GM12892 (cell line): ENCODE measurements at regions not wholly inside any gene's neighbourhood (a gene's known extent, or its start where the extent isn't known, plus 50 kb on each side); places are given as distances from the start of the nearest gene placed in this dataset.

ENCODE experiments used
- DNase-seq: peaks from one replicate; pipeline ENCODE4 v3.0.0; 2011; ENCODE audit not compliant: insufficient read length
- FAIRE-seq: peaks from 2 replicates; lab custom pipeline; 2011; peaks lifted over from hg19 to GRCh38; lab: Jason Lieb, UNC
- POLR2A ChIP-seq: IDR thresholded peaks from 2 replicates; pipeline ENCODE4 v1.6.1; 2011; ENCODE audit warnings: low read depth, low read length, control low read depth
- POLR2AphosphoS5 ChIP-seq: IDR thresholded peaks from 2 replicates; pipeline ENCODE4 v1.6.1; 2011; ENCODE audit warnings: low read depth, low read length, control low read depth
- TAF1 ChIP-seq: IDR thresholded peaks from 2 replicates; pipeline ENCODE4 v1.6.1; 2011; ENCODE audit warnings: low read depth, mild to moderate bottlenecking, control low read depth, low read length, borderline replicate concordance

DNA sequence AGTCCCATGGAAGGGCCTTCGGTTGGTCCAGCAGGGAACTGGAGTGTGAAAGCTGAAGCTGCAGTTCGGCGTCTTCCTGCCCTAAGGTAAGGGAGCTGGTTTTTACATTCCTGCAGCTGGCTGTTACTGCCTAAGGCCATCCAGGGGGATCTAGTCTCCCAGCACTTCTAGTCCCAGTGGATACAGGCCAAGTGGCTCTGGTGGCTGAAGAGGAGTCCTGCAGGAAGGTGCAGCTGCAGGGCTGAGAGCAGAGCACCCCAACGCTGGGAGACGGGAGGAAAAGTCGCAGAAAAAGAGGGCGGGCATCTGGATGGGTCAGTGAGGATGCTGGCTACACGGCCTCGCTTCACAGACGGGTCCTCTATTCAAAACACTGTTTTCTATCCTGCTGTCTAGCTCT lies 225.0 kb upstream of the HS6ST1 start:
- DNase-seq (no peak), FAIRE-seq (no peak)
- TF ChIP-seq TAF1: no peak
- TF ChIP-seq POLR2AphosphoS5: no peak
- TF ChIP-seq POLR2A: no peak

DNA sequence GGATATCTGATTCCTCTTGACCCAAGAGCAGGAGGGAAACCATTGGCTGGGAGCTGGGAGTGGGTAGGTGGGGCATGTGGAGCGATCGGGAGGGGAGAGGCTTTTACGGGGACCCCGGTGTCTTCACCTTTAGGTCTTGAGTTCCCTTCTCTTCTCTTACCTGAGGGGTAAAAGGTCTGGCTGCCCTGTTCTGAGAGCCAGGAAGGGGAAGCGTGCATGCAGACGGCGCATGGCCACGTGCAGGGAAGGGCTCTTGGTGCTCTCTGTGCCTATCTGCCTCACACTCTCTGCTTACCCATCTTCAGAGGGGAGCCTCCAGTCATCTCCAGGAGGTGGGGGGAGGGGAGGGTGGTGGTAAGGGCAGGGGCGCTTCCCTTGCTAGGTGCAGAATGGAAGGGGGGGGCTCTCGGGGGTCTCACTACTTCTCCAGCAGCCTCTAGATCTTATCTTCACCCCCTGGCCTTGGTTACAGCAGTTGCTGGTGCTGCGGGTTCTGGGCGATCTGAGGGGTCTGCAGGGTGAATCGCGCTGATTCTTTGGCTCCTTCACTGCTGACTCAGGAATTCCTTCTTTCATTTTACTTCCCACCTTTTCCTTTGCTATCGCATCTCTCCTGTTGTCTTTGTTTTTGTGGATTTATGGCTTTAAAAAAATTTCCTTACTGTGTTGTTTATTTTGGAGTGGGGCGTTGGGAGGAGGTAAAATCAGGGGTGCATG lies 225.8 kb upstream of the HS6ST1 start:
- no peak for FAIRE-seq
- no peak for DNase-seq
- TF ChIP-seq TAF1: no peak
- no peak for TF ChIP-seq POLR2AphosphoS5
- TF ChIP-seq POLR2A: no peak

DNA sequence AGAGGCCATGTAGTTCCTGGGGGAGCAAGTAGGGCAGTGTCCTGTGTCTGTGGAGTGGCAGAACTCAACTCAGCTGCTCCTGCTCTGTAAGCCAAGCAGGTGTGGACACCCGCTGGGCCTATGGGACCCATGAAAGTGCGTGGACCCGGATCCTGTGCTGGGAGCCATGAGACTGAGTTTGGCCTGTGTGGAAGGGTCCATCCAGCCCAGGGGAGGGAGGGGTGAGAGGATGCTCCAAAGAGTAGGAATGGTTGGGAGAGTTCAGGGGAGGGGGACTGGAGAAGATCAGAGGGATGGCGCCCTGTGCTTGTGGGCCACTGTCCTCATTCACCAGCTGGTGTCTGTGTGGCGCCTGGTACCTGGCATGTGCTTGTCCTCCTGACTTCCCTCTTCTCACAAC lies 226.4 kb upstream of the HS6ST1 start:
- no peak for FAIRE-seq
- TF ChIP-seq TAF1: no peak
- no peak for TF ChIP-seq POLR2A
- TF ChIP-seq POLR2AphosphoS5: no peak
- DNase-seq: no peak

- DNase-seq: no peak
- TF ChIP-seq POLR2A (no peak), TAF1 (no peak), POLR2AphosphoS5 (no peak)
- FAIRE-seq: no peak
Observed at GRCh38 chr2:128545829-128546228, 227.2 kb upstream of the HS6ST1 start.

- FAIRE-seq (no peak), DNase-seq (no peak)
- TF ChIP-seq POLR2AphosphoS5 (no peak), TAF1 (no peak), POLR2A (no peak)
Observed at GRCh38 chr2:128547667-128548066, 229.0 kb upstream of the HS6ST1 start.

- DNase-seq (no peak), FAIRE-seq (no peak)
- TF ChIP-seq POLR2A: no peak
- TF ChIP-seq TAF1: no peak
- no peak for TF ChIP-seq POLR2AphosphoS5
Observed at GRCh38 chr2:128548461-128548891, 229.8 kb upstream of the HS6ST1 start.

DNA sequence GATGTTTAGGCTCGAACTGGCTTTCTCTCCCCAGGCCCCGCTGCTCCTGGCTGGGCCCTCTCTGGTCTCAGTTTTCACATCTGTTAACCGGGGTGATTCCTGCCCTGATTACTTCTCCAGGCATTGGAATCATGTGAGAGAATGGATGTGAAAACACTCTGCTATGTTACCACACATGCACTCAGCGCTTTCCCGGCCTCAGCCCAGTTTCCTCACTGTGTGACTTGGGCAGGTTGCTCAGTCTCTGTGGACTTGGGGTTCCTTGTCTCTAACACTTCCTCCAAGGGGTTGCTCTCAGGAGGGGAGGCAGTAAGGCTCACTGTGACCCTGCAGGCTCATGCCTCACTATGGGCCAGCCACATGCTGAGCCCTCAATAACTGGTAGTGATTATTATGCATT lies 230.4 kb upstream of the HS6ST1 start:
- no peak for DNase-seq
- FAIRE-seq: no peak
- TF ChIP-seq POLR2A (no peak), POLR2AphosphoS5 (no peak), TAF1 (no peak)

- TF ChIP-seq POLR2A (no peak), POLR2AphosphoS5 (no peak), TAF1 (no peak)
- FAIRE-seq (no peak), DNase-seq (no peak)
Observed at GRCh38 chr2:128549646-128550260, 231.1 kb upstream of the HS6ST1 start.

- FAIRE-seq (no peak), DNase-seq (no peak)
Observed at GRCh38 chr2:128550389-128550788, 231.7 kb upstream of the HS6ST1 start.

DNA sequence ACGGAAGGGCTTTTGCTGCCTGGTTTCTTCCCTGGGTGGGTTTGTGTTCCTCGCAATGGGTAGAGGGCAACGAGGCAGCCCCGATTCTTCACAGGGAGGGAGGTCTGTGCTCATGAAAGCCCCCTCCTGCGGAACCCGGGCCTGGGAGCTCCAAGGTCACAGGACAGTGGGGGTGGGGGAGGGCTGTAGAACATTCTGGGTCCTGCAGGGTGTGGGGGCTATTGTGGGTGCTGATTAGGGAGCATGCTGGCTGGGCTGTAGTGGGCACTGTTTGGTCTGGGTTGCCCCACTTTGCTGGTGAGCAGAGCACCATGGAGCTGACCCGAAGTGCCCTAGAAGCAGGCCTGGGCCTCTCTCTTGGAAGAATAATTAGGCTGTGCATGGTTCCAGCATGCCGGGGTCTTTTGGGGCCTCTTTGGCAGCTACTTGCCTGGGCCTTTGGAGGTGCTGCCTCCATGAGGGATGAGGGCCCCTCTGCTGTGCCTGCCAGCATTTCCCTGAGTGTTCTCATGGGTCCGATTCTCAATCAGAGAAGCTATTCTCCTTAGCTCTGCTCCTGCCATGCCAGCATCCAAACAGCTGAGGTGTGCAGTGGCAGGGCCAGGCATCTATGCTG lies 232.2 kb upstream of the HS6ST1 start:
- no peak for FAIRE-seq
- no peak for TF ChIP-seq POLR2AphosphoS5
- no peak for TF ChIP-seq POLR2A
- no peak for TF ChIP-seq TAF1
- DNase-seq: no peak

More at GRCh38 chr2:128550389-128550788, 231.7 kb upstream of the HS6ST1 start:
- no peak for TF ChIP-seq POLR2A
- TF ChIP-seq POLR2AphosphoS5: no peak
- TF ChIP-seq TAF1: no peak

DNA sequence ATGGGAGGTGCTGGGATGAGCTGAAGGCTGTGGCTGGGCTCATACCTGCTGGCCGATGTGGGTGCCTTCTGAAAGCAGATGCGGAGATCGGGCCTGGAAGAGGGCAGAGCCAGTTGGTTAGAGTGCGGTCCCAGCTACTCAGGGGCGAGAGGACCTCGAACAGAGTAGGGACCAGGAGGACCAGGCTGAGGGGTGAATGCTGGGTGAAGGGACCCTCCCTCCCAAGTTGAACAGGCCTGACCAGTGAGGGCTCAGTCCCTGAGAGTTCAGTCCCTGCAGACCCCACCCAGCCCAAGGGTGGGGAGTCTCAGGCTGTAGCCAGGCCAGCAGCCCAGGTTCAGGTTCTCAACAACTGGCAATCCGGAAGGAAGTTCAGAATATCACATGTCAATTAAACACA lies 232.8 kb upstream of the HS6ST1 start:
- TF ChIP-seq POLR2A (no peak), POLR2AphosphoS5 (no peak), TAF1 (no peak)
- DNase-seq (no peak), FAIRE-seq (no peak)

DNA sequence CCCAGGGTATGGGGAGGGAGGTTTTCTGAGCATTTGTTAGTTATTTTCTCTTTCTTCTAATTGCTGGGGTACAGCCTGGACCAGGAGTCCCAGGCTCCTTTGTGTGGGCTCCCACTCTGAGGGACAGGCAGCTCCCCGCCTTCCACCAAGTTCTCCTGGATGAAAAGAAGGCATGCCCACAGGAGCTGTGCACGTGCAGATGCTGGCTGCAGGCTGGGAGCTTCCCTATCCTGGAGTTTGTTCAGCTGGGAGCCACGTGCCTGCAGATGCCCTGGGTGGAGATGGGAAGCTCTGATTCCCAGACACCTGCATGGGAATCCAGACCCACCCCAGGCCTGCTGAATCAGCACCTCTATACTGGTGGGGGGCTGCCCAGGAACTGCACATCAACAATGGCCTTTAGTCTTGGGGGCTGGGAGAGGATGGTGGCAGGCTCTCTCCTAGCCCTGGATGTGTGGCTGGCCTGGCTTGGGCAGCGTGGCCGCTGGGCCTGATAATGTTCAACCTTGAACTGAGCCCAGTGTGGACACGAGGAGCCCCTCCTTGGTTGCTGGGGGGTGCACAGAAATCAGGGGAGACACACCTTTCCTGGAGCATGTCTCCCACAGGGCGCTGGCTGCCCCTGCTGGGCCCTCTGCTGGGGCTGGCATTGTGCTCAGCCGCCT lies 233.6 kb upstream of the HS6ST1 start:
- TF ChIP-seq POLR2A (no peak), POLR2AphosphoS5 (no peak), TAF1 (no peak)
- FAIRE-seq (no peak), DNase-seq (no peak)
